ENCODE measurements at regions not wholly inside any gene's neighbourhood (a gene's known extent, or its start where the extent isn't known, plus 50 kb on each side); places are given as distances from the start of the nearest gene placed in this dataset.

DNA sequence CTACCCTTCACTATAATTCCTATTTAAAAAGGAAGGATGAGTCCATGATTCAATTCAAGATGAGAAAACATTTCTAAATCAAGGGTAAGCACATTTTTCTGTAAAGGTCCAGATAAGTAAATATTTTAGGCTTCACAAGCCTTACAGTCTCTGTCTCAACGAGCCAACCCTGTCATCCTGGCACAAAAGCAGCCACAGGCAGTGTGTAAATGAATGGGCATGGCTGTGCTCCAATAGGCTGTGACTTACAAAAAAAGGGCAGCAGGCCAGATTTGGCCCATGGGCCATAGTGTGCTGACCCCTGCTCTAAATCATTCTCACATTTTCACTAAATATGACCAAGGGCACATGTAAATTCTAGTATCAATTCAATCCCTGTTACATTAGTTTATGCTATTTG is 200.4 kb downstream of the WNT5A start:
- no peak for TF ChIP-seq POLR3G (IDR thresholded peaks at IDR 0.05; ENCODE audit: extremely low read depth, insufficient read length, insufficient replicate concordance)
- no peak for TF ChIP-seq TOE1 (IDR thresholded peaks at IDR 0.05; ENCODE audit: borderline replicate concordance)
- no peak for TF ChIP-seq TOE1 (CRISPR knock-in tag; IDR thresholded peaks at IDR 0.05; ENCODE audit: borderline replicate concordance, low read depth)
- TF ChIP-seq, protein P1, sequence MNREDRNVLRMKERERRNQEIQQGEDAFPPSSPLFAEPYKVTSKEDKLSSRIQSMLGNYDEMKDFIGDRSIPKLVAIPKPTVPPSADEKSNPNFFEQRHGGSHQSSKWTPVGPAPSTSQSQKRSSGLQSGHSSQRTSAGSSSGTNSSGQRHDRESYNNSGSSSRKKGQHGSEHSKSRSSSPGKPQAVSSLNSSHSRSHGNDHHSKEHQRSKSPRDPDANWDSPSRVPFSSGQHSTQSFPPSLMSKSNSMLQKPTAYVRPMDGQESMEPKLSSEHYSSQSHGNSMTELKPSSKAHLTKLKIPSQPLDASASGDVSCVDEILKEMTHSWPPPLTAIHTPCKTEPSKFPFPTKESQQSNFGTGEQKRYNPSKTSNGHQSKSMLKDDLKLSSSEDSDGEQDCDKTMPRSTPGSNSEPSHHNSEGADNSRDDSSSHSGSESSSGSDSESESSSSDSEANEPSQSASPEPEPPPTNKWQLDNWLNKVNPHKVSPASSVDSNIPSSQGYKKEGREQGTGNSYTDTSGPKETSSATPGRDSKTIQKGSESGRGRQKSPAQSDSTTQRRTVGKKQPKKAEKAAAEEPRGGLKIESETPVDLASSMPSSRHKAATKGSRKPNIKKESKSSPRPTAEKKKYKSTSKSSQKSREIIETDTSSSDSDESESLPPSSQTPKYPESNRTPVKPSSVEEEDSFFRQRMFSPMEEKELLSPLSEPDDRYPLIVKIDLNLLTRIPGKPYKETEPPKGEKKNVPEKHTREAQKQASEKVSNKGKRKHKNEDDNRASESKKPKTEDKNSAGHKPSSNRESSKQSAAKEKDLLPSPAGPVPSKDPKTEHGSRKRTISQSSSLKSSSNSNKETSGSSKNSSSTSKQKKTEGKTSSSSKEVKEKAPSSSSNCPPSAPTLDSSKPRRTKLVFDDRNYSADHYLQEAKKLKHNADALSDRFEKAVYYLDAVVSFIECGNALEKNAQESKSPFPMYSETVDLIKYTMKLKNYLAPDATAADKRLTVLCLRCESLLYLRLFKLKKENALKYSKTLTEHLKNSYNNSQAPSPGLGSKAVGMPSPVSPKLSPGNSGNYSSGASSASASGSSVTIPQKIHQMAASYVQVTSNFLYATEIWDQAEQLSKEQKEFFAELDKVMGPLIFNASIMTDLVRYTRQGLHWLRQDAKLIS (CRISPR knock-in tag; IDR thresholded peaks at IDR 0.05), result no peak
- TF ChIP-seq, protein P2, sequence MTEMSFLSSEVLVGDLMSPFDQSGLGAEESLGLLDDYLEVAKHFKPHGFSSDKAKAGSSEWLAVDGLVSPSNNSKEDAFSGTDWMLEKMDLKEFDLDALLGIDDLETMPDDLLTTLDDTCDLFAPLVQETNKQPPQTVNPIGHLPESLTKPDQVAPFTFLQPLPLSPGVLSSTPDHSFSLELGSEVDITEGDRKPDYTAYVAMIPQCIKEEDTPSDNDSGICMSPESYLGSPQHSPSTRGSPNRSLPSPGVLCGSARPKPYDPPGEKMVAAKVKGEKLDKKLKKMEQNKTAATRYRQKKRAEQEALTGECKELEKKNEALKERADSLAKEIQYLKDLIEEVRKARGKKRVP (CRISPR knock-in tag; IDR thresholded peaks at IDR 0.05), result no peak
- TF ChIP-seq, protein P3, sequence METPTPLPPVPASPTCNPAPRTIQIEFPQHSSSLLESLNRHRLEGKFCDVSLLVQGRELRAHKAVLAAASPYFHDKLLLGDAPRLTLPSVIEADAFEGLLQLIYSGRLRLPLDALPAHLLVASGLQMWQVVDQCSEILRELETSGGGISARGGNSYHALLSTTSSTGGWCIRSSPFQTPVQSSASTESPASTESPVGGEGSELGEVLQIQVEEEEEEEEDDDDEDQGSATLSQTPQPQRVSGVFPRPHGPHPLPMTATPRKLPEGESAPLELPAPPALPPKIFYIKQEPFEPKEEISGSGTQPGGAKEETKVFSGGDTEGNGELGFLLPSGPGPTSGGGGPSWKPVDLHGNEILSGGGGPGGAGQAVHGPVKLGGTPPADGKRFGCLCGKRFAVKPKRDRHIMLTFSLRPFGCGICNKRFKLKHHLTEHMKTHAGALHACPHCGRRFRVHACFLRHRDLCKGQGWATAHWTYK (CRISPR knock-in tag; IDR thresholded peaks at IDR 0.05), result no peak
- Histone ChIP-seq H3K36me3 (ENCODE audit: control insufficient read depth, insufficient read depth, low read length) (no peaks in the 10 kb centered on the region), H3K9ac (ENCODE audit: insufficient read depth in 1 of 2, low read depth in 2 of 2, low read length in 2 of 2) (no peak overlapping the region), H3K4me2 (ENCODE audit: insufficient read depth, low read length) (no peak overlapping the region), H4K20me1 (replicated peaks; ENCODE audit: control insufficient read depth, insufficient read depth, low read length) (no peaks in the 10 kb centered on the region), H3K9me3 (replicated peaks; ENCODE audit: control insufficient read depth, insufficient read depth, low read depth, low read length) (no peaks in the 10 kb centered on the region), H3K4me3 (no peak overlapping the region), H3K9me1 (ENCODE audit: control insufficient read depth, insufficient read depth, low read length) (no peaks in the 10 kb centered on the region), H3K27me3 (ENCODE audit: control insufficient read depth in 2 of 2, insufficient read depth in 2 of 2, low read length in 2 of 2) (no peaks in the 10 kb centered on the region), H3K27ac (ENCODE audit: extremely low read depth, low read depth, low read length) (no peak overlapping the region), H3K4me1 (replicated peaks in 1 of 2; ENCODE audit: control insufficient read depth in 2 of 2, insufficient read depth in 2 of 2, low read length in 2 of 2) (no peaks in the 10 kb centered on the region), H3K79me2 (ENCODE audit: control insufficient read depth, insufficient read depth, low read length) (no peaks in the 10 kb centered on the region), H2AFZ (ENCODE audit: low read depth, low read length) (no peak overlapping the region)
- DNase-seq (ENCODE audit: extremely low read depth in 1 of 4, low spot score in 3 of 4), result no peak
- no peak for ATAC-seq
- ChIA-PET POLR2A (no interaction called here), CTCF (ENCODE audit: low intra/inter-chr PET ratio) (no interaction called here)
- BruUV-seq (replicated peaks), result no TSS peak
- FAIRE-seq, result no peak
- intact Hi-C loops (cut with micrococcal nuclease) (no loop called here), in situ Hi-C loops (cut with MboI) (no loop called here)
- 0% methylated on average over 1 of the region's 1 CpG for WGBS (ENCODE audit: insufficient coverage, low coverage, missing lambda C conversion rate)
